ENCODE measurements at regions not wholly inside any gene's neighbourhood (a gene's known extent, or its start where the extent isn't known, plus 50 kb on each side); places are given as distances from the start of the nearest gene placed in this dataset.

DNA sequence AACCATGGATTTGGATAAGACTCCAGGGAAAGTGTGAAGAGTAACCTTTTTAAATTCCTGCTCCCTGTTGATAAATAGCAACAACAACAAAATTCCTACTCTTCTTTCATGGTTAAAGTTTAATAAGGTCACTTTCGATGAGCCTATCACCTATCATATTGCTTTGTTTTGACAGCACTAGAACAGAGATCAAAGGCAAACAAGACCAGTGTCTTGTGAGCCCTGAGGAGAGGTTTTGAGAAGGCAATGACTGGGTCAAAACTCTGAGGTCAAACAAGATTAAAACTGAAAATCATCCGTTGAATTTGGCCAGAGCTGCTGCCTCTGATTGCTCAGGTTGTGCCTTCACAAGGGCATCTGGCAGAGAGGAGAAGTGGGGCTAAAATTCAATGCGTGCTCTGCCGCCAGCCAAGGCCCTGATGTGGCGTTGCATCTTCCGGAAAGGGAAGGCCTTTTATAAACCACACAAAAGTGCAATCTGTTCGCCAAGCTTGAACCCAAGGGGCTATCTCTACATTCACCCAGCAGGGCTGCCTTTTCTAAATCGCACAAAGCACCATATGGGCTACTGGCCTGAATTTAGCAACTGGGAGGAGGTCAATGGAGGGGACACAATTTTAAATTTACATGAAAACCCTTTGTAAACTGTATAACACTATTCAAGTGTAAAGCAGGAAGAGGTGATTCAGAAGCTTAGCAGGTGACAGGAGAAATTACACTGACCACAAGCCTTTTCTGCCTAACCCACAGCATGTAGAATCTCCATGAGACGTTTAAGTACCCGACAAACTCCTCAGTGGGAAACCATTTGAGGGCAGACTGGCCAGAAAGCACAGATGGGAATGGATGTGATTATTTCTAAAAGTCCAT lies 140.8 kb downstream of the DAD1 start:
- Histone ChIP-seq H3K27me3 (replicated peaks in 1 of 2; ENCODE audit: control insufficient read depth in 2 of 2, insufficient read depth in 2 of 2, low read length in 1 of 2) (no peaks in the 10 kb centered on the region), H3K4me2 (ENCODE audit: control insufficient read depth, insufficient read depth) (peak overlapping the region; percentile 76), H3K4me3 (no peak overlapping the region), H3K27ac (ENCODE audit: control insufficient read depth, insufficient read depth) (peak overlapping the region; percentile 83), H3K9ac (ENCODE audit: control insufficient read depth, insufficient read depth, low read length) (peak overlapping the region; percentile 48), H3K36me3 (ENCODE audit: control insufficient read depth in 2 of 2, insufficient read depth in 2 of 2, low read length in 1 of 2) (no peaks in the 10 kb centered on the region), H2AFZ (ENCODE audit: control insufficient read depth, low read depth, low read length) (peak overlapping the region; percentile 76), H4K20me1 (ENCODE audit: control insufficient read depth, insufficient read depth) (no peaks in the 10 kb centered on the region), H3K9me3 (replicated peaks; ENCODE audit: control insufficient read depth, insufficient read depth, low read length) (no peaks in the 10 kb centered on the region), H3K4me1 (ENCODE audit: control insufficient read depth, insufficient read depth, low read length) (peaks cover 25% of the 10 kb centered on the region), H3K79me2 (ENCODE audit: control insufficient read depth, insufficient read depth, low read length) (no peaks in the 10 kb centered on the region)
- POLR2A ChIA-PET: interaction anchor here (0.7 to 4.5 kb wide), 4 partner anchors 12 to 63 kb away, joined by 3 to 26 read pairs (median 3); no protein-coding TSS in a partner anchor
- RAD21 ChIA-PET (ENCODE audit: unreplicated experiment): interaction anchor here (1.6 to 4.9 kb wide), 6 partner anchors 11 to 122 kb away, joined by 5 to 37 read pairs (median 14); no protein-coding TSS in a partner anchor
- no TSS peak for BruUV-seq (replicated peaks)
- no peak for DNase-seq (ENCODE audit: low read depth, low spot score)
- SMC1A ChIA-PET (ENCODE audit: uncharacterized antibody, unreplicated experiment): interaction anchor here (1.0 to 10.3 kb wide), 10 partner anchors 11 to 64 kb away, joined by 3 to 152 read pairs (median 8); no protein-coding TSS in a partner anchor
- in situ Hi-C loops (cut with MboI) (no loop called here), intact Hi-C loops (cut with micrococcal nuclease; ENCODE audit: unreplicated experiment) (loop anchor here (2.0 kb wide), 1 partner anchor 17 kb away; no protein-coding TSS in a partner anchor)
- 36% methylated on average over 10 of the region's 10 CpGs for WGBS (ENCODE audit: insufficient coverage, insufficient replicate concordance, low lambda C conversion rate, missing lambda C conversion rate)
- CTCF ChIA-PET: interaction anchor here (0.8 to 7.0 kb wide), 11 partner anchors 8 to 129 kb away, joined by 3 to 45 read pairs (median 10); no protein-coding TSS in a partner anchor
- peak; percentile 93 for FAIRE-seq
- ATAC-seq: peak; percentile 86
- TF ChIP-seq PML (IDR thresholded peaks at IDR 0.05; ENCODE audit: low read length) (no peak), E2F4 (IDR thresholded peaks at IDR 0.05; ENCODE audit: low read depth, low read length) (no peak), ZNF687 (IDR thresholded peaks at IDR 0.05) (peak; percentile 60; the same call in 1 of the 2 replicates), MEF2A (IDR thresholded peaks at IDR 0.05; ENCODE audit: insufficient read depth, low read depth, low read length) (no peak), NR2C1 (IDR thresholded peaks at IDR 0.05) (no peak), SIX5 (IDR thresholded peaks at IDR 0.05; ENCODE audit: low read depth, low read length, severe bottlenecking) (no peak), JUND (IDR thresholded peaks at IDR 0.05; ENCODE audit: low read depth, low read length) (no peak), NR2F1 (conservative IDR thresholded peaks at IDR 0.05) (peak; percentile 87), KDM1A (IDR thresholded peaks at IDR 0.05; ENCODE audit: borderline replicate concordance) (no peak), ZZZ3 (IDR thresholded peaks at IDR 0.05; ENCODE audit: control insufficient read depth, insufficient read length, low read depth) (no peak), HDGF (IDR thresholded peaks at IDR 0.05) (no peak), WRNIP1 (IDR thresholded peaks at IDR 0.05; ENCODE audit: borderline replicate concordance, low read depth, low read length) (no peak), EGR1 (IDR thresholded peaks at IDR 0.05; ENCODE audit: borderline replicate concordance in 1 of 2, low read depth in 2 of 2, low read length in 2 of 2) (no peak), MTA3 (IDR thresholded peaks at IDR 0.05; ENCODE audit: borderline replicate concordance, low read length) (no peak), KAT2A (conservative IDR thresholded peaks at IDR 0.05; ENCODE audit: control insufficient read depth, low read depth, low read length) (no peak), ZSCAN29 (IDR thresholded peaks at IDR 0.05) (no peak)
- TF ChIP-seq, protein P1, sequence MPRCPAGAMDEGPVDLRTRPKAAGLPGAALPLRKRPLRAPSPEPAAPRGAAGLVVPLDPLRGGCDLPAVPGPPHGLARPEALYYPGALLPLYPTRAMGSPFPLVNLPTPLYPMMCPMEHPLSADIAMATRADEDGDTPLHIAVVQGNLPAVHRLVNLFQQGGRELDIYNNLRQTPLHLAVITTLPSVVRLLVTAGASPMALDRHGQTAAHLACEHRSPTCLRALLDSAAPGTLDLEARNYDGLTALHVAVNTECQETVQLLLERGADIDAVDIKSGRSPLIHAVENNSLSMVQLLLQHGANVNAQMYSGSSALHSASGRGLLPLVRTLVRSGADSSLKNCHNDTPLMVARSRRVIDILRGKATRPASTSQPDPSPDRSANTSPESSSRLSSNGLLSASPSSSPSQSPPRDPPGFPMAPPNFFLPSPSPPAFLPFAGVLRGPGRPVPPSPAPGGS (IDR thresholded peaks at IDR 0.05; ENCODE audit: borderline replicate concordance, insufficient read depth, low read depth, low read length, poor library complexity, severe bottlenecking): no peak
